NCI-H1694 treated with DMSO at 0.1 percent for 48 hours (cell line): ENCODE measurements at regions not wholly inside any gene's neighbourhood (a gene's known extent, or its start where the extent isn't known, plus 50 kb on each side); places are given as distances from the start of the nearest gene placed in this dataset.
"Not testable (repeated sequence)": the region's sequence is repeated elsewhere in the genome, so short reads cannot be mapped to it uniquely, and the experiment has no call there.

Source experiments
- DNase-seq: peaks from one replicate; lab custom pipeline; 2025; lab: John Stamatoyannopoulos, UW

GRCh38 chr6:91911945-91912344 lies 1325.1 kb upstream of the MAP3K7 start:
- no peak for DNase-seq

- DNase-seq: no peak
These were observed 1317.8 kb upstream of the MAP3K7 start for GRCh38 chr6:91904586-91905164.

- DNase-seq: no peak
These were observed 1308.9 kb upstream of the MAP3K7 start for GRCh38 chr6:91895599-91896285.

GRCh38 chr6:91886183-91886795 lies 1299.4 kb upstream of the MAP3K7 start:
- no peak for DNase-seq

- DNase-seq: not testable (repeated sequence)
These were observed 1294.9 kb upstream of the MAP3K7 start for GRCh38 chr6:91881791-91882190.

- DNase-seq: no peak
These were observed 1292.6 kb upstream of the MAP3K7 start for GRCh38 chr6:91879386-91879995.

- no peak for DNase-seq
These were observed 1291.1 kb upstream of the MAP3K7 start for GRCh38 chr6:91877994-91878393.

- no peak for DNase-seq
These were observed 1288.1 kb upstream of the MAP3K7 start for GRCh38 chr6:91874971-91875370.

GRCh38 chr6:91868539-91869202 lies 1281.8 kb upstream of the MAP3K7 start:
- no peak for DNase-seq

- DNase-seq: no peak
These were observed 1279.0 kb upstream of the MAP3K7 start for GRCh38 chr6:91865889-91866288.

- DNase-seq: no peak
These were observed 1278.0 kb upstream of the MAP3K7 start for GRCh38 chr6:91864911-91865310.

GRCh38 chr6:91860541-91861335 lies 1273.9 kb upstream of the MAP3K7 start:
- DNase-seq: no peak

- no peak for DNase-seq
These were observed 1265.4 kb upstream of the MAP3K7 start for GRCh38 chr6:91852252-91852651.

GRCh38 chr6:91834813-91835212 lies 1247.9 kb upstream of the MAP3K7 start:
- DNase-seq: no peak

GRCh38 chr6:91827151-91827550 lies 1240.3 kb upstream of the MAP3K7 start:
- DNase-seq: no peak

GRCh38 chr6:91826128-91826527 lies 1239.3 kb upstream of the MAP3K7 start:
- DNase-seq: no peak

GRCh38 chr6:91824331-91824730 lies 1237.5 kb upstream of the MAP3K7 start:
- DNase-seq: no peak

- no peak for DNase-seq
These were observed 1235.7 kb upstream of the MAP3K7 start for GRCh38 chr6:91822581-91822980.

GRCh38 chr6:91816335-91816734 lies 1229.5 kb upstream of the MAP3K7 start:
- no peak for DNase-seq

GRCh38 chr6:91813641-91814040 lies 1226.8 kb upstream of the MAP3K7 start:
- DNase-seq: no peak

- DNase-seq: no peak
These were observed 1225.9 kb upstream of the MAP3K7 start for GRCh38 chr6:91812596-91813274.
